Adrenal gland (tissue), 5 donors: ENCODE measurements at regions not wholly inside any gene's neighbourhood (a gene's known extent, or its start where the extent isn't known, plus 50 kb on each side); places are given as distances from the start of the nearest gene placed in this dataset.

Experiments
- POLR2A ChIP-seq, 2 donors: fragments of 450-650 bp; IDR thresholded peaks; one replicate each; pipeline ENCODE4 v1.6.1; 2017; ENCODE audit warnings: antibody characterized with exemption in 2 of 2, mild to moderate bottlenecking in 2 of 2, moderate library complexity in 1 of 2
- TF ChIP-seq, protein P1 (sequence below), 6 experiments: fragments of 450-650 bp in 4 of 6; fragments of 200-600 bp in 2 of 6; sonication (generic) in 1 of 6; IDR thresholded peaks; 1 replicate in 5 of 6; 2 replicates in 1 of 6; pipeline versions ENCODE4 v1.5.1 to v1.8.0; 2016 to 2021; ENCODE audit warnings: antibody characterized with exemption in 6 of 6, mild to moderate bottlenecking in 2 of 6, moderate library complexity in 1 of 6
- donor health status: DM: no; HTN: no; CAD: no.

DNA sequence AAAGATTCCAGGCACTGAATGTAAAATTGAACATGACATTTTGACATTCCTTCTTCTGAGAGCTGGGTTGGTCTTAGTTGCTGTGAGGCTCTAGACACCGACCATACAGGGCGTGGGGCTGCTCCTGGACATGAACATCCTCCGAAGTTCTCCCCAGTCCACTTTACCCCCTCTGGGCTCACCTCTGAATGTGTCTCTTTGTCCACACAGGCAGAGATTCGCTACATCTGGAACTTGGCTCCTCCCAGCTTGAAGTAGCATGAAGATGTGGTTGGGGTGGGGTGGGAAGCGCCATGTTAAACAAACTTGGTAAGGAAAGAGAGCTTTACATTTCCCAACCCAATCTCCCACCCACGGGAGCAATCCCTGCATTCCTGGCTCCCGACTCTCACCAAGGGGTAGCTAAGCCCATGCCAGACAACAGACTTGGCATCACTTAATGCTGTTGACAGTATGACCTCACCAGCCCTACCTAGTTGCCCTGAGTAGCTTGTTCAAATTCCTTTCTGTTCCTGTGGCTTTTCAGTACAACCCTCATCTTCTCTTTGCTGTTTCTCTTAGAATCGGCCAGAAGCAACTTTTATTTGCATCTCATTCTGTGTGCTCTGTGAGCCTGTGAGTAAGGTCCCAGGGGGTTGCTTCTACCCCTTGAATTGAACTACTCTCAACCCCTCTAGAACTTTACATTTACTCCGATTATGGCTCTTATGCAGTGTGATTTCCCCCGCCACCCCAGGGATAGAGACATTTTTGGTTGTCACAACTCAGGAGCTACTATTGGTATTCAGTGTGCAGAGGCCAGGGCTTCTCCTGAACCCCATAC lies 211.4 kb downstream of the SEC23IP start:
- TF ChIP-seq, protein P1, sequence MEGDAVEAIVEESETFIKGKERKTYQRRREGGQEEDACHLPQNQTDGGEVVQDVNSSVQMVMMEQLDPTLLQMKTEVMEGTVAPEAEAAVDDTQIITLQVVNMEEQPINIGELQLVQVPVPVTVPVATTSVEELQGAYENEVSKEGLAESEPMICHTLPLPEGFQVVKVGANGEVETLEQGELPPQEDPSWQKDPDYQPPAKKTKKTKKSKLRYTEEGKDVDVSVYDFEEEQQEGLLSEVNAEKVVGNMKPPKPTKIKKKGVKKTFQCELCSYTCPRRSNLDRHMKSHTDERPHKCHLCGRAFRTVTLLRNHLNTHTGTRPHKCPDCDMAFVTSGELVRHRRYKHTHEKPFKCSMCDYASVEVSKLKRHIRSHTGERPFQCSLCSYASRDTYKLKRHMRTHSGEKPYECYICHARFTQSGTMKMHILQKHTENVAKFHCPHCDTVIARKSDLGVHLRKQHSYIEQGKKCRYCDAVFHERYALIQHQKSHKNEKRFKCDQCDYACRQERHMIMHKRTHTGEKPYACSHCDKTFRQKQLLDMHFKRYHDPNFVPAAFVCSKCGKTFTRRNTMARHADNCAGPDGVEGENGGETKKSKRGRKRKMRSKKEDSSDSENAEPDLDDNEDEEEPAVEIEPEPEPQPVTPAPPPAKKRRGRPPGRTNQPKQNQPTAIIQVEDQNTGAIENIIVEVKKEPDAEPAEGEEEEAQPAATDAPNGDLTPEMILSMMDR (IDR thresholded peaks at IDR 0.05), result no peak
- TF ChIP-seq POLR2A (IDR thresholded peaks at IDR 0.05), result no peak
